ENCODE measurements at regions not wholly inside any gene's neighbourhood (a gene's known extent, or its start where the extent isn't known, plus 50 kb on each side); places are given as distances from the start of the nearest gene placed in this dataset.

GRCh38 chr3:152617609-152618008, 217.3 kb upstream of the P2RY1 start:
- H3K27ac ChIP-seq, result no peak overlapping the region
- in situ Hi-C loops (cut with MboI; ENCODE audit: low pct_unique_long_range_greater_than_20kb in 2 of 9, low sequenced_read_pairs in 9 of 9, unreplicated experiment in 9 of 9), result no loop called here
- no peaks in the 10 kb centered on the region for H3K4me1 ChIP-seq (replicated peaks in 1 of 2)
- H3K4me3 ChIP-seq, result no peak overlapping the region
- ATAC-seq (replicated peaks in 6 of 8), result no peak

DNA sequence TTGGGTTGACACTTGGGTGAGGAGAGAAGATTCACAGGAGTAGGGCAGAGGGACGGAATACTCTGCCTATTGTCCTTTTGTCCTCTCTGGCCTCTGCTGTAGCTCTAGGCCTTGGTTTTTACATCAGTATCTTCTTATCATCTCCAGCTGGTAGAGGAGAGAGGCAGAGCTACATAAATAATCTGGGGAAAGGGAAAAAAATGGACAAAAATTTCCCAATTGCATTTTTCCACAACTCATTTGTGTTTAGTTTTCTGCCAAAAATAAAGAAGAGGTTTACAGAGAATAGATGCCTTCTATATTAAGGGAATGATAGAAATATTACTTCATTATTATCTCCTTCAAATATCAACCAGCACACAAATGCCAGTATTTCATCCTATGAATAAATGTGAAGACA, 216.4 kb upstream of the P2RY1 start:
- ATAC-seq (replicated peaks in 6 of 8), result no peak
- no peaks in the 10 kb centered on the region for H3K4me1 ChIP-seq (replicated peaks in 1 of 2)
- in situ Hi-C loops (cut with MboI; ENCODE audit: low pct_unique_long_range_greater_than_20kb in 2 of 9, low sequenced_read_pairs in 9 of 9, unreplicated experiment in 9 of 9), result no loop called here
- H3K4me3 ChIP-seq, result no peak overlapping the region
- 67 to 100% (median 81%) methylated on average over 1 of the region's 1 CpG; no CpG with 5 or more reads in 6 of the 10 experiments for WGBS, 10 experiments
- H3K27ac ChIP-seq, result no peak overlapping the region

DNA sequence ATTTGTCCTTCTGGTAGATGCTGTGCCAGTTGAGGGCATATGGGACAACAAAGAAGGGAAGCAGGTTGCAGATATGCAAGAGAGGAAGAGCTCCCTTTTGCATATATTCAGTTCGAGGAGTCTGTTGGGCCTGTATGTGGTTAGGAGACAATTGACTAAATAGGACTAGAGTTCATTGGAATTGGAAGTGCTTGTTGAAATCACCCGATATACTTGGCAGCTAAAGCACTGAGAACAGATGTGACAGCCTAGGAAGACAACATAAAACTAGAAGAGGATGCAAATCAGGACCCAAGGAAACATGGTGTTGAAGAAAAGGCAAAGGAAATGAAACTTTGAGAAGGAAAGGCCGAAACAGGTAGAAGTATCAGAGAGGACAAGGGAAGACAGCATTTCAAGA, 215.2 kb upstream of the P2RY1 start:
- in situ Hi-C loops (cut with MboI; ENCODE audit: low pct_unique_long_range_greater_than_20kb in 2 of 9, low sequenced_read_pairs in 9 of 9, unreplicated experiment in 9 of 9), result no loop called here
- ATAC-seq (replicated peaks in 6 of 8), result no peak
- H3K4me1 ChIP-seq (replicated peaks in 1 of 2), result no peaks in the 10 kb centered on the region
- no peak overlapping the region for H3K4me3 ChIP-seq
- H3K27ac ChIP-seq, result no peak overlapping the region
- 20 to 100% (median 78%) methylated on average over 1 to 3 of the region's 3 CpGs for WGBS, 10 experiments

DNA sequence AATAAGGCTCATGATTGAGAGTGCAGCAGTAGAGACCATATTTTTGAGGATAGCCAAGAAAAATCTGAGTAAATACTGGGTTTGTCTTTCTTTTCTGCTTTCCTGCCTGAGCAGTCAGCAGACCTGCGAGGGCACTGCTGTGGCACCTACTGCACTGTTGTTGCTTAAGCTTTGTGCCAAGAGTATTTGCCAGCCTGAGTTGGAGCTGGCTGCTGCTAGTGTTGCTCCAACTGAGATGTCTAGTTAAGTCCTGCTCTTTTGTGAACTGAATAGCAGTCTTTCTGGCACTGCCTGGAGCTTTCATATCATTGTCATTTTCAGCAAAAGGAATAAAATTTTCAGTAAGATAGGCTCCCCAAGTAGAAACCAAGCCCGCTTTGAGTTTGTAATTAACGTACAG, 214.5 kb upstream of the P2RY1 start:
- H3K4me1 ChIP-seq (replicated peaks in 1 of 2), result no peaks in the 10 kb centered on the region
- in situ Hi-C loops (cut with MboI; ENCODE audit: low pct_unique_long_range_greater_than_20kb in 2 of 9, low sequenced_read_pairs in 9 of 9, unreplicated experiment in 9 of 9), result no loop called here
- H3K27ac ChIP-seq, result no peak overlapping the region
- 60 to 100% (median 89%) methylated on average over 1 to 3 of the region's 3 CpGs for whole genome bisulfite sequencing, 10 experiments
- H3K4me3 ChIP-seq, result no peak overlapping the region
- ATAC-seq (replicated peaks in 6 of 8), result no peak

- 10 to 77% (median 69%) methylated on average over 2 to 8 of the region's 8 CpGs; no CpG with 5 or more reads in 2 of the 10 experiments for WGBS, 10 experiments
- Histone ChIP-seq H3K27ac (no peak overlapping the region), H3K4me1 (replicated peaks in 1 of 2) (no peaks in the 10 kb centered on the region), H3K4me3 (no peak overlapping the region)
- in situ Hi-C loops (cut with MboI; ENCODE audit: low pct_unique_long_range_greater_than_20kb in 2 of 9, low sequenced_read_pairs in 9 of 9, unreplicated experiment in 9 of 9), result no loop called here
- ATAC-seq (replicated peaks in 6 of 8), result peak in 6 of 8 experiments; percentile 3 to 70 (median 24)
Observed at GRCh38 chr3:152621006-152621868, 213.7 kb upstream of the P2RY1 start.

GRCh38 chr3:152621967-152622810, 212.7 kb upstream of the P2RY1 start:
- no peak overlapping the region for H3K4me3 ChIP-seq
- WGBS, 10 experiments, result 4 to 91% (median 83%) methylated on average over 1 to 4 of the region's 4 CpGs; no CpG with 5 or more reads in 1 of the 10 experiments
- in situ Hi-C loops (cut with MboI; ENCODE audit: low pct_unique_long_range_greater_than_20kb in 2 of 9, low sequenced_read_pairs in 9 of 9, unreplicated experiment in 9 of 9), result no loop called here
- no peaks in the 10 kb centered on the region for H3K4me1 ChIP-seq (replicated peaks in 1 of 2)
- H3K27ac ChIP-seq, result no peak overlapping the region
- ATAC-seq (replicated peaks in 6 of 8), result peak in 3 of 8 experiments; percentile 59 to 90 (median 85)

DNA sequence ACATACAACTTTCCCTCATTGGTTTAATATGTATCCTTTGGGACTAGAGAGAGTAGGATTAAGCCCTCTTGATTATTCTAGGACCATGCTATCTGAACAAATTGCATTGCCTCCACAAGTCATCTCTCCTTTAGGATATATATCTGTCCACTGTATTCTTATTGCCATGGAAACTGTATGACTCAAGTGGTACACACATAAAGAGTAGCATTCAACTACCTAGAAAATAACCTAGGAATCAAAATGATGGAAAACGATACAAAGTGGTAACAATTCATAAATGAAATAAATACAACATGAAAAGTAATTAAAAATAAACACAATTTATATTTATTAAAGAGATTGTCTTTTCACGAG, 212.1 kb upstream of the P2RY1 start:
- peak in 2 of 8 experiments; percentile 31 to 32 for ATAC-seq (replicated peaks in 6 of 8)
- 50 to 100% (median 84%) methylated on average over 1 to 2 of the region's 2 CpGs for WGBS, 10 experiments
- Histone ChIP-seq H3K4me3 (no peak overlapping the region), H3K4me1 (replicated peaks in 1 of 2) (no peaks in the 10 kb centered on the region), H3K27ac (no peak overlapping the region)
- in situ Hi-C loops (cut with MboI; ENCODE audit: low pct_unique_long_range_greater_than_20kb in 2 of 9, low sequenced_read_pairs in 9 of 9, unreplicated experiment in 9 of 9), result no loop called here

DNA sequence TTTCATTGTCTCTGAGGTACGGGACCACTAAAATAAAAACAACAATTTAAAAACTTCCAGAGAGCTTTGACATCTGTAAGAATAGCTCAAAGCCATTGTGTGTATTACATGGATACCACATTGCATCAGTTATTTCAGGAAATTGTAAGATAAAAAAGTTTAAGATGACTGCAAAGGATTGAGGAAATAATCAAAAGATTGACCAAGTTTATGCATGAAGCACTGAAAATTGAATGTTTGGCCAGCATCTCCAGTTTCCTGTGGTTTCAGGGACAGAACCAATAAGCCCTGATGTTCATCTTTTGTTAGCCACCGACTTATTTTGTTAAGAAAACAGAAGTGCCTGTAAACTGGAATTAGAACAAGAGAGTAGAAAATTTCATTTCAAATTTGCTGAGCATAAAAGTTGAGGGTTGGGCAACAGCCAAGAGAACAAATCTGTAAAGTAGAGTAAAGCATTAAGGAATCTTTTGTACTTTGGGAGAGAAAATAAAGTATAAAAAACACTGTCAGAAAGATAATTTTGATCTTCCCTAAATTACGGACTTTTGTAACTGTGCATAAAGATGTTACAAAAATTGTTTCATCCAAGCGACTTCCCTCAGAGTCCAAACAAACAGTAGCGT, 211.5 kb upstream of the P2RY1 start:
- ATAC-seq (replicated peaks in 6 of 8), result no peak
- in situ Hi-C loops (cut with MboI; ENCODE audit: low pct_unique_long_range_greater_than_20kb in 2 of 9, low sequenced_read_pairs in 9 of 9, unreplicated experiment in 9 of 9), result no loop called here
- 55 to 98% (median 91%) methylated on average over 2 to 5 of the region's 5 CpGs for WGBS, 10 experiments

DNA sequence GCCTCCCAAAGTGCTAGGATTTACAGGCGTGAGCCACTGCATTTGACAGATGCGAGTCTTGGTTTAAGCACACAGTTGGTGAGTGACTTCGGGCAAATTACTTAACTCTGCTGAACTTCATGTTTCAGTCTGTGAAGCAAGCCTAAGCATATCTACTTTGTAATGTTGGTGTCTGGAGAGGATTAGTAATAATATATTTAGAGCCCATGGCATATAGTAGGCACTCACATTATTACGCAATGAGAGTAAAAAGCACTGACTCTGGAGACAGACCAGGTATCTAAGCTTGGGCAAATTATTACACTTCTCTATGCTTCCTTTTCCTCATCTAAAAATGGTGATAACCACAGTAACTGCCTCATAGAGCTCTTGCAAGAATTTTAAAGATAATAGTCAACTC, 208.7 kb upstream of the P2RY1 start:
- H3K4me1 ChIP-seq (replicated peaks in 1 of 2), result no peaks in the 10 kb centered on the region
- in situ Hi-C loops (cut with MboI; ENCODE audit: low pct_unique_long_range_greater_than_20kb in 2 of 9, low sequenced_read_pairs in 9 of 9, unreplicated experiment in 9 of 9), result no loop called here
- no peak overlapping the region for H3K4me3 ChIP-seq
- WGBS, 10 experiments, result 83 to 100% (median 93%) methylated on average over 1 to 4 of the region's 4 CpGs; no CpG with 5 or more reads in 2 of the 10 experiments
- no peak for ATAC-seq (replicated peaks in 6 of 8)
- H3K27ac ChIP-seq, result no peak overlapping the region

More for the DNA sequence above, 211.5 kb upstream of the P2RY1 start:
- no peaks in the 10 kb centered on the region for H3K4me1 ChIP-seq (replicated peaks in 1 of 2)
- no peak overlapping the region for H3K27ac ChIP-seq
- H3K4me3 ChIP-seq, result no peak overlapping the region

DNA sequence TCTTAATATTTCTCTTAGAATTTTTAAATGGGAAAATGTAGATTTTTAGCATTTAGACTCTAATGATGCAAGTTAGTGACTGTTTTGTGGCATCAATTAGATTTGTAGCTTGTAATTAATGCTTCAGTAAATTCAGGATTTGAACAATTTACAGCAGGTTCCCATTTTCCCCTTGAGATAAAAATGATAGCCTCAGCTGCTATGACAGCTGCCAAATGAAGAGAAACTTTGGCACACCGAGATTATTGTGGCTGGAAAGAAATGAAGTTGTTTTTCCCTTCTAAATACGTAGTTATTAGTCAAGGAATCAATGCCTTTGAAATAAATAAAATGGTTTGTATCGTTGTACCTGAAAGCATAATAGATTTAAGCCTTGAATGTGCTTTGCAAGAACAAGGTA, 206.4 kb upstream of the P2RY1 start:
- in situ Hi-C loops (cut with MboI; ENCODE audit: low pct_unique_long_range_greater_than_20kb in 2 of 9, low sequenced_read_pairs in 9 of 9, unreplicated experiment in 9 of 9), result no loop called here
- no peak overlapping the region for H3K27ac ChIP-seq
- no peak for ATAC-seq (replicated peaks in 6 of 8)
- H3K4me3 ChIP-seq, result no peak overlapping the region
- no peaks in the 10 kb centered on the region for H3K4me1 ChIP-seq (replicated peaks in 1 of 2)
- WGBS, 10 experiments, result 11 to 83% (median 69%) methylated on average over 1 to 3 of the region's 3 CpGs

GRCh38 chr3:152629363-152630122, 205.4 kb upstream of the P2RY1 start:
- no peak for ATAC-seq (replicated peaks in 6 of 8)
- H3K4me3 ChIP-seq, result no peak overlapping the region
- no peak overlapping the region for H3K27ac ChIP-seq
- WGBS, 10 experiments, result 84 to 100% (median 93%) methylated on average over 3 to 7 of the region's 7 CpGs
- in situ Hi-C loops (cut with MboI; ENCODE audit: low pct_unique_long_range_greater_than_20kb in 2 of 9, low sequenced_read_pairs in 9 of 9, unreplicated experiment in 9 of 9), result no loop called here
- no peaks in the 10 kb centered on the region for H3K4me1 ChIP-seq (replicated peaks in 1 of 2)

GRCh38 chr3:152635389-152635788, 199.5 kb upstream of the P2RY1 start:
- Histone ChIP-seq H3K27ac (no peak overlapping the region), H3K4me3 (no peak overlapping the region), H3K4me1 (replicated peaks in 1 of 2) (no peaks in the 10 kb centered on the region)
- in situ Hi-C loops (cut with MboI; ENCODE audit: low pct_unique_long_range_greater_than_20kb in 2 of 9, low sequenced_read_pairs in 9 of 9, unreplicated experiment in 9 of 9), result no loop called here
- ATAC-seq (replicated peaks in 6 of 8), result no peak

DNA sequence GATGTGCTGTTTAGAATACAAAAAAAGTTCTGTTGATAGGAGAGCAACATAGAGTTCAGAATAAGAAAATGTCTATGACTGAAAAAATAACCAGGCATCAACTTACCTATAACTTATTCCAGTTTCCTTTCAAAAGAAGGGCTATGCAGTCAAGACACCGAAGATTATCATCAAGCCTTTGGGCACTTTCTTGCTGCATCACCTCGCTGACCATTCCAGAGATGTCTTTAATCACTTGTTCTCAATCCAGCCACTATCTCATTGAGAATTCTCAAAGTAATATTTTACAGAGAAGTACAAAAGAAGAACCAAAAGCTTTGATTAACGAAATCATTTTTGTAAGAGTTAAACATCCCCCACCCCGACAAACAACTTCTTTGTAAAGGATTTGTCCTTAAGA, 198.3 kb upstream of the P2RY1 start:
- Histone ChIP-seq H3K4me1 (replicated peaks in 1 of 2) (no peaks in the 10 kb centered on the region), H3K4me3 (no peak overlapping the region), H3K27ac (no peak overlapping the region)
- no peak for ATAC-seq (replicated peaks in 6 of 8)
- WGBS, 10 experiments, result 66 to 100% (median 93%) methylated on average over 1 to 4 of the region's 4 CpGs; no CpG with 5 or more reads in 1 of the 10 experiments
- in situ Hi-C loops (cut with MboI; ENCODE audit: low pct_unique_long_range_greater_than_20kb in 2 of 9, low sequenced_read_pairs in 9 of 9, unreplicated experiment in 9 of 9), result no loop called here

Data from motor neuron (in vitro differentiated cells).